ENCODE measurements at regions not wholly inside any gene's neighbourhood (a gene's known extent, or its start where the extent isn't known, plus 50 kb on each side); places are given as distances from the start of the nearest gene placed in this dataset.
"Not testable (repeated sequence)": the region's sequence is repeated elsewhere in the genome, so short reads cannot be mapped to it uniquely, and the experiment has no call there.

DNA sequence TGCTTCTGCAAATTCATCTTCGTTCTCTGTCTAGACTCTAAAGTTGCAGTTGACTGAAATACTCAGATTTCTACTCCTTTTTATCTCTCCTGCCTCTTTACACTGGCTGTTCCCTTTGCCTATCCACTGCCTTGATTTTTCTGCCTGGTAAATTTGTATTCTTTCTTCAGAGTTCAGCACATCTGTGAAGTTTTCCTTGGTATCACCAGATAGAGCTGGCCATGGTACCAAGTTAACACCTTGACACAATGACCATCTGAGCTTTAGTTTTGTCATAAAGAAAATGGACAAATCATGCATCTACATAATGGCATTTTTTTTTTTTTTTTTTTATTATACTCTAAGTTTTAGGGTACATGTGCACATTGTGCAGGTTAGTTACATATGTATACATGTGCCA is 143.0 kb downstream of the PPP1R3A start:
- DNase-seq: no peak

DNA sequence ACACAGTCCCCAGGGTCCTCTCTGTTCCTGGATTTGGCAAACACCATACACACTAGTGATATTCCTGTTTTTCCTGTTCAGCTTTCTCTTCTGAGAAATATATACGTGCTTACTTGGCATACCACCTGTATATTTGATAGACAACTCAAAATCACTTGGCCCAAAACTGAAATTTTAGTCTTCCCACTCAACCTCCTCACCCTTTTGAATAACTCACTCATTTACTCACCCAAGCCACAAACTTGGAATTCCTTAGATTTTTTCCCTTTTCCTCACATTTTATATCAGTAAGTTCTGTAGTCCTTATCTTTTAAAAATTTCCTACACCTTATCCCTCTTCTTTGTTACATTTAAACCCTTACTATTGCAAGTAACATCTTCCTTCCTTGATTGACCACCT is 143.4 kb downstream of the PPP1R3A start:
- no peak for DNase-seq

DNA sequence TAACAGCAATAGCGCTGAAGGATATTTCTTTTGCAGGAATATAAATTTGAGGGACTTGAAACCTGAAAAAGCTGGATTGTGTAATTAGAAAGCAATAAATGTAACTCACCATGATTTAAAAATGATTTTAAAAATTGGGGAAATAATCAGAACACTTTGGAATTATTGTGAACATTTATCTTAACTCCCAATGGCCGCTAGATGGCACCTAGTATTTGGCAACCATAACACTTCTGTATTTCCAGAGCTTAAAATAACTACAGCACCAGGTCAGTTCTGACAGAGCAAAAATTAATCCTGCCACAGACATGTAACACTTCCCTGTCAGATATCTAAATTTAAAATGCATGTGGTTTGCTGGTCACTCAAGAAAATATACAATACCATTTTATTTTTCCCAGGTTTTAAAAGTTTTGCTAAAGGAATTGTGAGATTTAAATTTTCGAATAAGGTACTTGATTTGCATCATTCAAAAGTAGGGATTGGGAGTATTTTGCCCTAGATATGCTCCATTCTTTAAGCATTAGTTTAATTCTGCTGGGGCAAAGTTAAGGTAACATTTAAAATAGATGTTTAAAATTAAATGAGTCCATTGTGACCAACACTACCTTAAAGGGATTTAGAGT is 144.5 kb downstream of the PPP1R3A start:
- peak; percentile 21 for DNase-seq

DNA sequence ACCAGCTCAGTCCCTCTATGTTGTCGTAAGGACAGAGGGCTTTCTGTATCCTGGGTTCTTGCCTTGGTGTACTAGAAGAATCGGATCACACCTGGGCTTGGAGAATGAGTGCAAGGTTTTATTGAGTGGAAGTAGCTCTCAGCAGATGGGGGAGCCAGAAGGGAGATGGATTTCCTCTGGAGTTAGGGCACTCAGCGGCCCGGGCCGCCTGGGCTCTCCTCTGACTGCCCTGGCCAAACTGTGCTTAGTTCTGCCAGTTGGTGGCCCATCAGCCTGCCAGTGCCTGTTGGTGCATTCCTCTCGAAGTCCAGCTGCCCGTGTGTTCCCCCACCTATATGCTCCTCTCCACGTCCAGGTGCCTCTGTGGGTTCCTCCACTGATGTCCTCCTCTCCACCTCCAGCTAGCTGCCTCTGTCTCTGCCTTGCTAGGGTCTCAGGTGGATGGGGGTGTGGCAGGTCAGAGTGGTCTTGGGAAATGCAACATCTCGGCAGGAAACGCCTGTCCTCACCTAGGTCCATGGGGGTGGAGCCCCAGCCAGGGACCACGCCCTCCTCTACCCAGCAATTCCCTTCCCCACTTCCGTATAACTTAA is 148.6 kb downstream of the PPP1R3A start:
- DNase-seq: no peak

DNA sequence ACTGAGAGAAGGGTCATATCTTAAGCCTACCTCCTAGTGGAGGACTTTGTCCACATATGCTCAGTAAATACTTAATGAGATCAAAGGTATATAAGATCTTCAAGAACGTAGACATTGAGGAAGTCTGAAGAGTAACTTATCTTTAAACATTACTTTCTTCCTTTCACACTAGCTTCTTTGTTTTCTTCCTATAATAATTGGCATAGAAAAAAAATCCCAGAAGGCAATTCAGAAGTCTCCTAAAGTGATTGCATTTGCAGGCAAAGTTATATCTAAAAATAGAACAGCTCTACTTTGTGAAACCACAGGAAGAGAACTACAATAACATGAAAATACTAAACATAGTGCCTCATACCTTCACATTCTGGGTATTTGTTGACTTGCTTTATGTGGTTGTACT is 150.4 kb downstream of the PPP1R3A start:
- DNase-seq: no peak

DNA sequence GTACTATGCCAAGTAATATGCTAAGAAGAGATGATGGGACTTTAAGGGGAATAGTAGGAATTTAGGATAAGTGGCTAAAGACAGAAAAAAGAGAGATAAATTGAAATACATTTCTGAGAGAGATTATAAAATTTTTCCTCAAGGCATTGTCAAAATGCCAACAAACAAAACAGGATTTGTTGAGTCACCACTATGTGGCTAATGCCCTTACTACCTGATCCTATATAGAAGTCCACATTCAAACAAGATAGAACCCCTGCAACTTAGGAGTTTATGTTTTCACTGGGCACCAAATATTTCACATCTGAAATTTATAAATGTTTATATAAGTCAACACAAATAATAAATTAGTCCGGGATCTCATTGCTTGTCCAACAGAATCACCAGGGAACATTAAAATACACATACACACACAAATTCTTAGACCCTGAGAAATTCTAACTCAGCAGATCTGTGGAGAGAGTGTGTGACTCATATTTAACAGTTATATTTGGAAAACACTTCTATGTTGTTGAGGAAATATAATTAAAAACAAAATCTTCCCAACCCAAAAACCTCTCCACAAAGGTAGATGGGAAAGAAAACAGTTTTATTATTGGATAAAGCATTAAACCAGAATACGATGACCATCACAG is 154.3 kb downstream of the PPP1R3A start:
- no peak for DNase-seq

DNA sequence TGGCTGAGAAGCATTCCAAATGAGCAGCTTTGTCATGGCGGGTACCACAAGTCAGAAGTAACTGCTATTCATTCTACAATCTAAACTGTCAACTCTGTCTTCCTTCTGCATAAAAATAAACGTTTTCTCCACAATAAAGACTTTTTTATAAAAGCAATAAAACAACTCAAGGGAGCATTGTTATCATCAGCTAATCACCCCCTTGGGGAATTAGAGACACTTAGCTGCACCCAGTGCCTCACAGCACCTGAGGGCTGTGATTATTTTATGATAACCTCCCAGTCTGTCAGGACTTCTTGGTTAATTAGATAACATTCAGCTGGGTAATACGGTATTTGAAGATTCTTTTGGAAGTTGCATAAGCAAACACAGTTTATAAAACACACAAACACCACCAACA is 155.6 kb downstream of the PPP1R3A start:
- DNase-seq: no peak

DNA sequence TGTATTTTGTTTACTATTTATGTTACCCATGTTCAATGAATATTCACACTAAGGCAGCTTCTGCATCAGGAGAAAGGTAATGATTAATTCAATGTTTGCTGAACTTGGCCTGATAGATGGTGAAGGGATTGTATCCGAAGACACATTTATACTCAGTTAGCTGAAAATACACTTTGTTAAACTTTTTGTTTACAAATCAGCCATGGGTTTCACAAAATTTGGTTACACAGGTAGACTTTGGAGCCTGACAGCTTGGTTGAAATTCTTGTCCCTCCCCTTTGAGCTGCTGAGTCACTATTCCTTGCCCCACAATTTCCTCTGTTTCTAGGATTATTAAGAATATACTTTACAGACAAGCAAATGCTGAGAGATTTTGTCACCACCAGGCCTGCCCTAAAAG is 162.6 kb downstream of the PPP1R3A start:
- no peak for DNase-seq

DNA sequence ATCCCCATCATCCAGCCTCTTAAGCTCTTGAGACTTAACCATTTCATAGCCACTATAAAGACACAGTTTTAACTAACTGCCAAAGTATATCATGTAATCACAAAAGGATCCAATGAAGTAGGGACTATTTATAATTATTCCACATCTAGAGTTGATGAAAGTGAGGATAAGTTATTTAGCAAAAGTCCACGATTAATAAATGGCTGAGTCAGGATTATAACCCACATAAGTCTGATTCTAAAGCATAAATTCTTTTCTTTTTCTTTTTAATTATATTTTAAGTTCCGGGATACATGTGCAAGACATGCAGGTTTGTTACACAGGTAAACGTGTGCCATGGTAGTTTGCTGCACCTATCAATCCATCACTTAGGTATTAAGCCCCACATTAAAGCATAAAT is 166.1 kb downstream of the PPP1R3A start:
- DNase-seq: no peak

DNA sequence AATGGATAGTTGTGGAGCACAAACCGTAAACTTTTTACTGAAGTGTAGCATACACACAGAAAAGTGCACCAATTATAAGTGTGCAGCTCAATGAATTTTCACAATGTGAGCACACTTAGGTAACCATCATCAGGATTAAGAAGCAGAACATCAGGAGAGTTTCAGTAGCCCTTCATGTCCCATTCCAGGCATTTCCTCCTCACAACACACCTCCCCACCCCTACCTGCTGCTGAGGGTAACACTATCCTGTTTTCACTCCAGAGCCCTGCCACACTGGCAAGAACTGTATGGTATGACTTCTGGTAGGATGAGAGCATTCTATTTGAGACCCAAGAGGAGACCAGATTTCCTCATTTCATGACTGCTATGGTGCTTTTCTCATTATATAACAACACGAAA is 166.5 kb downstream of the PPP1R3A start:
- no peak for DNase-seq

DNA sequence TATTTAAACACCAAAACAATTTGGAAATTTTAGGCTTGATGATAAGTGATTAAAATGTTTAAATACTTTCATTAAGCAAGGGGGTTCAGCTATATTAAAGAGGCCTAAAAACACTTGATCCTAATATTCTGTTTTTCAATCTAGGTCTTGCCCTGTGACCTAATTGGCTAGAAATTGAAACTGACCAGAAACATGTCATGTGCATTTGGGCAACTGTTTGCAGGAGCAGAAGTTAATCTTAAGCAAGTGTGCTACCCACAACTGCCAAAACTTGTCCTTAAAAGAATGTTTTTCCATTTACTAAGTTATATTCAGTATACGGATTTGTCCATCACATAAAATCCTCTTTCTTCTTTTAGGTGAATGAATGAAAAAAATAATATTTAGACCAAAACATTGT is 167.3 kb downstream of the PPP1R3A start:
- DNase-seq: no peak

DNA sequence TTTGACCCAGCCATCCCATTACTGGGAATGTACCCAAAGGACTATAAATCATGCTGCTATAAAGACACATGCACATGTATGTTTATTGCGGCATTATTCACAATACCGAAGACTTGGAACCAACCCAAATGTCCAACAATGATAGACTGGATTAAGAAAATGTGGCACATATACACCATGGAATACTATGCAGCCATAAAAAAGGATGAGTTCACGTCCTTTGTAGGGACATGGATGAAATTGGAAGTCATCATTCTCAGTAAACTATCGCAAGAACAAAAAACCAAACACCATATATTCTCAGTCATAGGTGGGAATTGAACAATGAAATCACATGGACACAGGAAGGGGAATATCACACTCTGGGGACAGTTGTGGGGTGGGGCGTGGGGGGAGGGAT is 170.4 kb downstream of the PPP1R3A start:
- not testable (repeated sequence) for DNase-seq

DNA sequence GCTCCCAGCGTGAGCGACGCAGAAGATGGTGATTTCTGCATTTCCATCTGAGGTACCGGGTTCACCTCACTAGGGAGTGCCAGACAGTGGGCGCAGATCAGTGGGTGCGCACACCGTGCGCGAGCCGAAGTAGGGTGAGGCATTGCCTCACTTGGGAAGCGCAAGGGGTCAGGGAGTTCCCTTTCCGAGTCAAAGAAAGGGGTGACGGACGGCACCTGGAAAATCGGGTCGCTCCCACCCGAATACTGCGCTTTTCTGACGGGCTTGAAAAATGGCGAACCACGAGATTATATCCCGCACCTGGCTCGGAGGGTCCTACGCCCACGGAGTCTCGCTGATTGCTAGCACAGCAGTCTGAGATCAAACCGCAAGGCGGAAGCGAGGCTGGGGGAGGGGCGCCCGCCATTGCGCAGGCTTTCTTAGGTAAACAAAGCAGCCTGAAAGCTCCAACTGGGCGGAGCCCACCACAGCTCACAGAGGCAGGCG is 175.8 kb downstream of the PPP1R3A start:
- DNase-seq: peak; percentile 31

DNA sequence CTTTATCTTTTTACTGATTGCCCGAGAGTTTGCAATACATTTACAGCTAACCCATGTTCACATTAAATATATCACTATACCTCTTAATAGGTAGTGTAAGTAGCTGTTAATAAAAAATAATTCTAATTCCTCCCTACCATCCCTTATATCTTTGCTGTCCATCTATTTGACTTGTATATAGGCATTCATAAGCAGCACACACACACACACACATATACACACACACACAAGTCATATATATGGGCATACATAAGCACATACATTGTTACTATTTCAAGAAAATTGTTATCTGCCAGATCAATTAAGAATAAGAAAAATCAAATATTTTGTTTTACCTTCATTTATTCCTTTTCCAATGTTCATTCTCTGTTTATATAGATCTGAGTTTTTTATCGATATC is 176.4 kb downstream of the PPP1R3A start:
- DNase-seq: peak; percentile 8

DNA sequence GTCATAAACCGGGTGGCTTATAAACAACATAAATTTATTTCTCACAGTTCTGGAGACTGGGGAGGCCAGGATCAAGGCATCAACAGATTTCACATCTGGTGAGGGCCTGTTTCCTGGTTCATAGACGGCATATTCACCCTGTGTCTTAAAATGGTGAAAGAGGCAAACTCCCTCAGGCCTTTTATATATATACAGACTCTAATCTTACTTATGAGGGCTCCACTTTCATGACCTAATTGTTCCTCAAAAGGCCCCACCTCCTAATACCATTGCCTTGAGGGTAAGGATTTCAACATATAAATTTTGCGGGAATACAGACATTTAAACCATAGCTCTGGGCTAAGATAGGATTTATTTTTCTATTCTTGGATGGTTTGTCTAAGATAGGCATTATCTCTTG is 187.2 kb downstream of the PPP1R3A start:
- DNase-seq: no peak

DNA sequence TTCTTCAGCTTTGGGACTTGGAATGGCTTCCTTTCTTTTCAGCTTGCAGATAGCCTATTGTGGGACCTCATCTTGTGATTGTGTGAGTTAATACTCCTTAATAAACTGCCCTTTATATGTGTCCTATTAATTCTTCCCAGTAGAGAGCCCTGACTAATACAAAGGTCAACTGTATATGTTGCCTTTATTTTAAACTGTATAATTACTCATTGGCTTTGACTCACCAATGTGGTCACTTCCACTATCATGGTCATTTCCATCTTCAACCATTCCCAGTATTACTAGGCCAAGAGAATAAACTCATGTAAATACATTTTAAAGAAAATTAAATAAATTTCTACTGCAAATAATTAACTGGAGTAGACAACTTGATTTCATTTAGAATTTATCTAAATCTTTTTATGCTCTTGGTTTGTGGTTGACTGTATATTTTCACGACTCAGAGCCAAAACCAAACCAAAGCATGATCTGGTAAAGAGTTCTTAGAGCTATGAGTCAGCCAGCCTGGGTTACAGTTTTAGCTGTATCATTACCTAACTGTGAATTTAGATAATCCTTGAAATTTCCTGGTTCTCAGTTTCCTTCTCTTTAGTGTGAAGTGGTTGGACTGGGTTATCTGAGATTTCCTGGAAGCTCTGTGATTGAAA is 188.4 kb downstream of the PPP1R3A start:
- no peak for DNase-seq

DNA sequence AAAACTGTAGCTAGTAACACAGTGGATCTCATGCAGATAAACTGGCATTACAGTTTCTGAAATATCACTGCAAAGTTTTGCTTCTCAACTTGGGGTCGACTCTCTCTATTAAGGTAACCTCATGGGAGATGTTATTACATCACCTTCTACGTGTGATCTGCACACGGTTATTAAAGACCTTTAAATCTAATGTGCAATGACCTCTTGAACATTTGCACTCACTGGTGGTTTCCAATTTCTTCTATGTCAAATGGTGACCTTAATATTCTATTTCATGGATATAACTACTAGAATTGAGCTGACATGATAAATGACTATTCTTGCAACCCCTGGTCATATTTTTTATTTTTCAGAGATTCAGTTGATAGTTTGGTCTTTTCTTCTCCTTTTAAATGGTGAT is 191.3 kb downstream of the PPP1R3A start:
- DNase-seq: no peak

DNA sequence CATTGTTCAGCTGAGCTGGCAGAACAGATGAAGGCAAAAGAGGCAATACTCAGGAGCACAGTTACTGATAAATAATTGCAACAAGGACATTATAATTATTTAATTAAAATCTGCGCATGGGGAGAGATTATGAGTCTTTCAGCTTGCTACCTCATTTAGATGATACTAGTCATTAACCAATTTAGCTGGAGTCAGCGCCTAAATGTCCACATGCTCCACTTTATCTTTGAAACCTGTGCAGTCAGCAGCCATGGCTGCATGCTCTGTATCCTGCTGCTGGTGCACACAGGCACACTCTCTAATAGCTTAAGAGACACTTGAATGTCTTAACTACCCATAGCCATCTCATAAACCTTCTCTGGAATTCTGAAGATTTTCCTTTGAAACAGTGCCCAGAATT is 196.8 kb downstream of the PPP1R3A start:
- no peak for DNase-seq

DNA sequence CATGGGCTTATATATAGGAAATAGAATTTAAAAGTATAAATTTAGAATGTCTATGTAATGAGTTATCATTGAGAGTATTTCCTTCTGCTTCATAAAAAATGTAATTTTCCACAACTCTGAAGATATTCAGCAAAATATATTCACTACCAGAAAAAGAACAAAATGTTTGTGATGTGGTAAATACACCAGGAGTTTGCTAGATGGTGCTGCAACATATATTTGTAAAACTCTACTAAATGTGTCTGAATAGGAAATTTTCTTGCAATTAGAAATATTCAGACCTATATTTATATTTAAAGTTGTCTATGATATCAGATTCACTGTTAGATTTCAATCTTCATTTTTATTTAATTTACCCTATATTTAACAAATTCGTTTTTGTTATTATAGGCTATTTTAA is 201.1 kb downstream of the PPP1R3A start:
- DNase-seq: no peak

DNA sequence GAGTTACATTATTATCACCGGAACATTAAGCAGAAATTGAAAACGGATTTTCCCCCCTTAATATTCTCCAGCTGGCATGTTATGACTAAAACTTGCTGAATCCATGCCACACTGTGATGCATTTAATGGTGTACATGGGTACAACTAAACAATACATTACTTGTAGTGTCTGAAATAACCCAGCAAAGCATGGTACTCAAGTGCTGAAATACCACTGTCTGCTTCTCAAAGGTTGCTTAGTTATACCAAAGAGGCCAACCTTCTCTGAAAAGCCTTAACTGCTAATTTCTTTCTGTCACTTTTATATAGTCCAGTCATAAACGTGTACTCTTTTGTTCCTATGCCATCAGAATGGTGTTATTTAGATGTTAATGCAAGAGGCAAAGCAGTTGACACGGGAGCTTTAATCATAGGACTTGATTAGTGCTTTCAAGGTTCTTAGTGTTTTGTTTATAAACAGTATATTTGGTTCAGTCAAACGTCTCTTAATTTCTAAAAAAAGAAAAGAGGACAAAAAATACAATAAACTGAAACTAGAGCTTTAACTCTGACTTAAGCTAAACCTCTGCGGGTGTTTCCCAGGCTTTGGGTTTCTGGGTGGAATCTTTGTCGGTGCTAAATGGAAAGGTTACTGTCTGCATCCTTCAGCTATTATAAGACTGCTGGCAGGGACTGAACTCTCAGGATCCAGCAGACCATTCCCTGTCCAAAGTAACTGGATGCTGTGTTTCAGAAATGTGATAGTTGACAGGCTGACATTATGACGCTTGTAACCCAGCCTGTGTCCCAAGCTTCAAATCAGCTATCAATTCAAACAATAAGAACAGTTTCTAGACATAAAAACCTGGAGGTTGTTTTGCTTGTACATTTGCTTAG is 202.6 kb downstream of the PPP1R3A start:
- no peak for DNase-seq

DNA sequence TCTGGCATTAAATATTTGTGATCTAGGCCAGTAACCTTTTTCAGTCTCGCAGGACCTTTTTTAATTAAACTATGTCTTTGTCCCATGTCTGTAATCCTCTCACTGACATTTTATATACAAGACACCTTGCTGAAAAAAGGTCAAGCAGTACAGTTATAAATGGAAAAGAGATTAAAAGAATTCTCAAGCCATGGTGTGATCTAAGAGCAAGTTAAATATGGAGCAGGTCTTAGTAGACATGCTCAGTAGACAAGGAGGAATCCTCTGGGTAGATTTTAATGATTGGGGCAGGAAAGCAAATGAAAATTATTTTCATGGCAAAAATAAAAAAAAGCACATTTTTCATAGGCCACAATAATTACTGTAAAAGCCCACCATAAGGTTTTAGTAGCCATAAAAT is 203.5 kb downstream of the PPP1R3A start:
- DNase-seq: no peak

DNA sequence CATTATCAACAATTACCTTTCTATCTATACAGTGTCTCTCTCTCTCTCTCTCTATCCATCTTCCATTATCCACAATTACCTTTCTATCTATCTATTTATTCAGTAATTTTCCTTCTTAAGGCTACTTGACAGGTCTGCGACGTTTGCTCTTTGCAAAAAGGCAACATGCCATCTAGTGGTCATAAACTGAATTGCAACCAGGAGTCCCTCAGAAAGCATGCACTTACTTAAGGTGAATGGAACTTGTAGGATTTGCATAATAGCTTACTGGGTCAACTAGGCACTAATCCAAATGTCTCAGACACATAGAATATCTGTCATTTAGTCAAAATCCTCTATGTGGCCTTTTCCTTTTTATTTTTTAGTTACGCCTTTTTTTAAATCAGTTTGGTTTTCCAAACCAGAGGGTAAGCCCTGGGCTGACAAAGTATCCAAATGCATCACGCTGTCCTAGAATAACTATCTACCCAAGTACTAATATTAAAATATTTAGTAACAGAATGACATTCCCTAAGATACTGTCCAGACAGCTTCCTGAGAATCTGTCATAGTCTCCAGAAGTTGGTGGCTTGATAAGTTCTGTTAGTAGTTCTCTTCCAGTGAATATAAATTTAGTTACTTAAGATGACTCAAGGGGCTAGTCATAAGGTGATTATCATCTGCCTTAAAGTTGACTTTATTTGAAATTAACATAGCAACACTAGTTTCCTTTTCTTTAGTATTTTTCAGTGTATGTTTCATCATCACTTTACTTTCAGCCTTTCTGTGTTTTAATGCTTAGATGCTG is 208.3 kb downstream of the PPP1R3A start:
- peak; percentile 54 for DNase-seq

All from NCI-H510A treated with DMSO at 0.1 percent for 48 hours (cell line).